ENCODE measurements at regions not wholly inside any gene's neighbourhood (a gene's known extent, or its start where the extent isn't known, plus 50 kb on each side); places are given as distances from the start of the nearest gene placed in this dataset.
"Not testable (repeated sequence)": the region's sequence is repeated elsewhere in the genome, so short reads cannot be mapped to it uniquely, and the experiment has no call there.

- no peak overlapping the region for H3K4me3 ChIP-seq (replicated peaks; ENCODE audit: insufficient read depth, low read length)
- no peak for DNase-seq (ENCODE audit: low read depth in 1 of 2, low spot score in 1 of 2)
Measured at GRCh38 chr1:199914546-199914945, 113.0 kb upstream of the NR5A2 start.

GRCh38 chr1:199918196-199918769 lies 109.2 kb upstream of the NR5A2 start:
- TF ChIP-seq CTCF (IDR thresholded peaks at IDR 0.05; ENCODE audit: insufficient read depth, low read length) (no peak), SPI1 (IDR thresholded peaks at IDR 0.05; ENCODE audit: borderline replicate concordance, low read depth) (no peak), POLR2AphosphoS5 (IDR thresholded peaks at IDR 0.05; ENCODE audit: low read depth) (no peak), GABPA (IDR thresholded peaks at IDR 0.05; ENCODE audit: low read depth) (no peak), REST (IDR thresholded peaks at IDR 0.05; ENCODE audit: insufficient replicate concordance, low read depth) (no peak)
- Histone ChIP-seq H3K27ac (replicated peaks) (no peak overlapping the region), H3K27me3 (ENCODE audit: insufficient read depth, poor library complexity, severe bottlenecking) (no peaks in the 10 kb centered on the region)

More at GRCh38 chr1:199914546-199914945, 113.0 kb upstream of the NR5A2 start:
- TF ChIP-seq GABPA (IDR thresholded peaks at IDR 0.05; ENCODE audit: low read depth) (no peak), POLR2AphosphoS5 (IDR thresholded peaks at IDR 0.05; ENCODE audit: low read depth) (no peak), SPI1 (IDR thresholded peaks at IDR 0.05; ENCODE audit: borderline replicate concordance, low read depth) (no peak), REST (IDR thresholded peaks at IDR 0.05; ENCODE audit: insufficient replicate concordance, low read depth) (no peak), CTCF (IDR thresholded peaks at IDR 0.05; ENCODE audit: insufficient read depth, low read length) (no peak)
- H3K27me3 ChIP-seq (ENCODE audit: insufficient read depth, poor library complexity, severe bottlenecking), result no peaks in the 10 kb centered on the region
- no peak overlapping the region for H3K27ac ChIP-seq (replicated peaks)

GRCh38 chr1:199920635-199921034 lies 106.9 kb upstream of the NR5A2 start:
- H3K4me3 ChIP-seq (replicated peaks; ENCODE audit: insufficient read depth, low read length), result no peak overlapping the region
- no peak overlapping the region for H3K27ac ChIP-seq (replicated peaks)
- TF ChIP-seq CTCF (IDR thresholded peaks at IDR 0.05; ENCODE audit: insufficient read depth, low read length) (no peak), POLR2AphosphoS5 (IDR thresholded peaks at IDR 0.05; ENCODE audit: low read depth) (no peak), SPI1 (IDR thresholded peaks at IDR 0.05; ENCODE audit: borderline replicate concordance, low read depth) (no peak), GABPA (IDR thresholded peaks at IDR 0.05; ENCODE audit: low read depth) (no peak)
- H3K27me3 ChIP-seq (ENCODE audit: insufficient read depth, poor library complexity, severe bottlenecking), result no peaks in the 10 kb centered on the region
- no peak for DNase-seq (ENCODE audit: low read depth in 1 of 2, low spot score in 1 of 2)

More at GRCh38 chr1:199918196-199918769, 109.2 kb upstream of the NR5A2 start:
- DNase-seq (ENCODE audit: low read depth in 1 of 2, low spot score in 1 of 2), result no peak
- no peak overlapping the region for H3K4me3 ChIP-seq (replicated peaks; ENCODE audit: insufficient read depth, low read length)

GRCh38 chr1:199929556-199929955 lies 98.0 kb upstream of the NR5A2 start:
- Histone ChIP-seq H3K27me3 (ENCODE audit: insufficient read depth, poor library complexity, severe bottlenecking) (no peaks in the 10 kb centered on the region), H3K27ac (replicated peaks) (no peak overlapping the region), H3K4me3 (replicated peaks; ENCODE audit: insufficient read depth, low read length) (no peak overlapping the region)
- DNase-seq (ENCODE audit: low read depth in 1 of 2, low spot score in 1 of 2), result no peak
- TF ChIP-seq GABPA (IDR thresholded peaks at IDR 0.05; ENCODE audit: low read depth), result no peak
- no peak for TF ChIP-seq POLR2AphosphoS5 (IDR thresholded peaks at IDR 0.05; ENCODE audit: low read depth)

GRCh38 chr1:199930067-199930466 lies 97.4 kb upstream of the NR5A2 start:
- not testable (repeated sequence) for H3K27ac ChIP-seq (replicated peaks); H3K4me3 ChIP-seq (replicated peaks; ENCODE audit: insufficient read depth, low read length); DNase-seq (ENCODE audit: low read depth in 1 of 2, low spot score in 1 of 2); H3K27me3 ChIP-seq (ENCODE audit: insufficient read depth, poor library complexity, severe bottlenecking)

Data from HL-60 (cell line).